RWPE1 (cell line): ENCODE measurements at regions not wholly inside any gene's neighbourhood (a gene's known extent, or its start where the extent isn't known, plus 50 kb on each side); places are given as distances from the start of the nearest gene placed in this dataset.

Experiments used
- CTCF ChIA-PET: fragments of 350-600 bp; sonication (Branson Sonifier 250); formaldehyde crosslinking; extraction: SDS; loops from one replicate; lab custom pipeline; 2021; lab: Yijun Ruan, JAX
- POLR2A ChIA-PET: fragments of 400-600 bp; formaldehyde crosslinking; extraction: SDS; loops from one replicate; lab custom pipeline; 2020; ENCODE audit warnings: antibody characterized with exemption; ENCODE audit not compliant: low non-redundant PET; lab: Yijun Ruan, JAX
- DNase-seq: peaks from one replicate; pipeline ENCODE4 v3.0.0; 2012; ENCODE audit warnings: low spot score
- H3K27ac ChIP-seq: fragments of 450-650 bp; 2 replicates; pipeline ENCODE4 v1.5.1; 2017
- CTCF ChIP-seq: fragments of 450-650 bp; conservative IDR thresholded peaks from 2 replicates; pipeline ENCODE4 v1.5.1; 2017; ENCODE audit warnings: low read depth, mild to moderate bottlenecking

GRCh38 chr1:58108783-58109182 is 437.7 kb downstream of the OMA1 start:
- no peak for TF ChIP-seq CTCF
- no peak overlapping the region for H3K27ac ChIP-seq
- POLR2A ChIA-PET, result no interaction called here
- DNase-seq, result no peak
- CTCF ChIA-PET, result no interaction called here

- POLR2A ChIA-PET, result no interaction called here
- CTCF ChIA-PET, result no interaction called here
- no peak for TF ChIP-seq CTCF
- H3K27ac ChIP-seq, result no peak overlapping the region
- no peak for DNase-seq
Observed at GRCh38 chr1:58107943-58108342, 438.6 kb downstream of the OMA1 start.

GRCh38 chr1:58104960-58105359 is 441.6 kb downstream of the OMA1 start:
- ChIA-PET POLR2A (no interaction called here), CTCF (interaction anchor here (0.7 kb wide), 1 partner anchor 8 kb away, joined by 3 read pairs; no protein-coding TSS in a partner anchor)
- DNase-seq, result no peak
- no peak for TF ChIP-seq CTCF
- H3K27ac ChIP-seq, result no peak overlapping the region

GRCh38 chr1:58096714-58097113 is 449.8 kb downstream of the OMA1 start:
- H3K27ac ChIP-seq, result no peak overlapping the region
- ChIA-PET POLR2A (no interaction called here), CTCF (interaction anchor here (0.8 kb wide), 1 partner anchor 932 kb away, joined by 3 read pairs; no protein-coding TSS in a partner anchor)
- DNase-seq, result no peak
- TF ChIP-seq CTCF, result no peak

GRCh38 chr1:58095183-58095582 is 451.3 kb downstream of the OMA1 start:
- ChIA-PET POLR2A (no interaction called here), CTCF (no interaction called here)
- TF ChIP-seq CTCF, result no peak
- DNase-seq, result no peak
- H3K27ac ChIP-seq, result no peak overlapping the region

- no peak for DNase-seq
- CTCF ChIA-PET, result no interaction called here
- TF ChIP-seq CTCF, result no peak
- POLR2A ChIA-PET, result no interaction called here
- no peak overlapping the region for H3K27ac ChIP-seq
Observed at GRCh38 chr1:58094221-58094620, 452.3 kb downstream of the OMA1 start.

GRCh38 chr1:58090640-58091039 is 455.9 kb downstream of the OMA1 start:
- CTCF ChIA-PET, result no interaction called here
- POLR2A ChIA-PET, result no interaction called here
- DNase-seq, result no peak
- no peak overlapping the region for H3K27ac ChIP-seq
- TF ChIP-seq CTCF, result no peak
